ENCODE measurements at regions not wholly inside any gene's neighbourhood (a gene's known extent, or its start where the extent isn't known, plus 50 kb on each side); places are given as distances from the start of the nearest gene placed in this dataset.

DNA sequence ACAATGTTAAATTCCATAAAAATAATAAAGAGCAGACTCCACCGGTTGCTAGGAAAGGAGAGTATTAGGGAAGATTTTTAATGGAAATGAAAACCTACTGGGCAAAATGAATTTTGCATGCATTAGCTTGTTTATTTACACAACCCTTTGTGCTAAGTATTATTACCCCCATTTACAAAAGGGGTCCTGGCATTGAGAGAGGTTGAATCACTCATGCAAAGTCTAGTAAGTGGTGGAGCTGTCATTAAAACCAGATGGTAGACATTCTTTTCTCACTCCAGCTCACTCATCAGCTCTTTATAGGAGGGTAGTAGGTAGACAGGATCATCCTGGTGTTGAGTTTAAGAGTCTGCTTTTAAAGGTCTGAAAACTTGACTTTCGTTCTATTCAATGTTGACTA is 395.1 kb downstream of the PLK2 start:
- no peak for TF ChIP-seq GATA1 (IDR thresholded peaks at IDR 0.05; ENCODE audit: low read depth, low read length)
- TF ChIP-seq POLR2A (IDR thresholded peaks at IDR 0.05; ENCODE audit: low read length) = no peak

DNA sequence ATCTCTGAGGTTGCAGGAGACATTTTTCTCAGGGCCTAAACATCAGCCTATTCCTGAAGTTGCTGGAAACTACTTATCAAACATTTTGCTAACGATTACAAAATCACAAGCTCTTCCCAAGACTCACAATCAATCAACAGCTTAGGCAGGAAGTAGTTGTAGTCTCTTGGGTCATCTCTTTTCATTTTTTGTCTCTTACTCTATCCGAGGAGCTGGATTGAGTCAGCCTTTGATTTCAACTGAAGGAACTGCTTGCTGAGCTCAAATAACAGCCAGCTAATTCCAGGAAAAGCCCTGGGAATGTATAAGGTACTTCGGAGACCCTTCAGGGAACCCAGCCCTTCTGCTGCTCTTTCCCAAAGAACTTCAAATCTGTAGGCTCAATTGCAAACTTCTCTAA is 398.9 kb downstream of the PLK2 start:
- TF ChIP-seq POLR2A (IDR thresholded peaks at IDR 0.05; ENCODE audit: low read length) (no peak), GATA1 (IDR thresholded peaks at IDR 0.05; ENCODE audit: low read depth, low read length) (no peak)
- DNase-seq = no peak

More for the DNA sequence above, 395.1 kb downstream of the PLK2 start:
- no peak for DNase-seq

DNA sequence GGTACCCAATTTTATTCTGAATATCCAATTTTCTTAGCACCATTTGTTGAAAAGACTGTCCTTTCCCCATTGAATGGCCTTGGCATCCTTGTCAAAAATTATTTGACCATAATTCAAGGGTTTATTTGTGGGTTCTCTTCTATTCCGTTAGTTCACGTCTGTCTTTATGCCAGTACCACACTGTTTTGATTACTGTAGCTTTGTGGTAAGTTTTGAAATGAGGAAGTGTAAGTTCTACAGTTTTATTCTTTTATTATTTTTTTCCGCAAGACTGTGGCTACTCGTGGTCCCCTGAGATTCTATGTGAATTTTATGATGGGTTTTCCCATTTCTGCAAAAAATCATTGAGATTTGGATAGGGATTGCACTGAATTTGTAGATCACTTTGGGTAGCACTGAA is 402.6 kb downstream of the PLK2 start:
- TF ChIP-seq GATA1 (IDR thresholded peaks at IDR 0.05; ENCODE audit: low read depth, low read length) (no peak), POLR2A (IDR thresholded peaks at IDR 0.05; ENCODE audit: low read length) (no peak)
- DNase-seq = no peak

DNA sequence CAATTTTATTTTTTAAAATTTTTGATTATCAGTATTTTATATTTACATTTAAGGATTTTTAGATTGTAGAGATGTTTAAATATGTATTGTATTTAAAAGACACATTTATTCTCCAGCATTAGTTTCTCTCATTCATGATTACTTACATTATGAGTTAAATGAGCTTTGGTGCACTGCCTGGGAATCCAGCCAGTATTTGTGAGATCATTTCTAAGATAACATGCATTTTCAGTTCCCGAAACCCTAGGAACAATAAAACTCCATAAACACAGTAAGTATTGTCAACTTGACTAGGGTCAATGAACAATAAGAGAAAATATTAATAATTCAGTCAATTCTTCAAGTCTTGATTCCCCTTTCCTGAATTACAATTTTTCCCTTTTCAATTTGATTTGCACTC is 403.3 kb downstream of the PLK2 start:
- no peak for DNase-seq
- no peak for TF ChIP-seq POLR2A (IDR thresholded peaks at IDR 0.05; ENCODE audit: low read length)
- no peak for TF ChIP-seq GATA1 (IDR thresholded peaks at IDR 0.05; ENCODE audit: low read depth, low read length)

DNA sequence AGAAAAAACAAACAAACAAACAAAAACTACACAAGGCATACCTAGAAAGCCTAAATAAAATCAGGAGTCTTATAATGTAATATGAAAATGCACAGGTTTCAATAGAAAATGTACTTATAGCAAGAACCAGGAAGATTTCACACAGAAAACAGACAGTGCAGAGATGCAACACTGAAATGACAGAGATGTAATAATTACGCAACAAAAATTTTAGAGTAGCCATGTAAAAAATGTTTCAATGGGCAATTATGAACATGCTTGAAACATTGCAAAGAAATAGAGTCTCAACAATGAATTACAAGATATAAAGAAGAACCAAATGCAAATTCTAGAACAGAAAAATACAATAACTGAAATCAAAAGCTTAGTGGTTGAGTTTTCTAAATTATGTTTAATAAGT is 405.9 kb downstream of the PLK2 start:
- TF ChIP-seq GATA1 (IDR thresholded peaks at IDR 0.05; ENCODE audit: low read depth, low read length) (no peak), POLR2A (IDR thresholded peaks at IDR 0.05; ENCODE audit: low read length) (no peak)
- DNase-seq = no peak

DNA sequence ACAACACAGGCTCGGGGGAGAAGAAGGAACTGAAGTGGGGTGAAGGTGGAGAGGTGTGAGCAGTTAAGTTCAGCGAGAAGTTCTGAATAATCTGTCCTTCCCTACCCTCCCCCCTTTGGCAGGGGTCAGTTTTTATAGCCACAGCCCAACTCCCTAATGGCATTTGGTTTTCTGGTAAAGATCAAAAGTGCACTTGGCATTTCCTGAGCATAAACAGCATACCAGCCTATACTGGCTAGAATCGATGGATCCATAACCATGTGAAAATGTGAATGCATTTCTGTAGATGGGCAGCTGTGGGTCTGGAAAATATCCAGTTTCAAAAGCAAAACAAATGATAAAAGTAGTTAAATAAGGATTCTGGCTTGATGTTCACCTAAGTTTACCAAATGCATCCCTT is 410.9 kb downstream of the PLK2 start:
- TF ChIP-seq GATA1 (IDR thresholded peaks at IDR 0.05; ENCODE audit: low read depth, low read length) = no peak
- no peak for TF ChIP-seq POLR2A (IDR thresholded peaks at IDR 0.05; ENCODE audit: low read length)
- no peak for DNase-seq

DNA sequence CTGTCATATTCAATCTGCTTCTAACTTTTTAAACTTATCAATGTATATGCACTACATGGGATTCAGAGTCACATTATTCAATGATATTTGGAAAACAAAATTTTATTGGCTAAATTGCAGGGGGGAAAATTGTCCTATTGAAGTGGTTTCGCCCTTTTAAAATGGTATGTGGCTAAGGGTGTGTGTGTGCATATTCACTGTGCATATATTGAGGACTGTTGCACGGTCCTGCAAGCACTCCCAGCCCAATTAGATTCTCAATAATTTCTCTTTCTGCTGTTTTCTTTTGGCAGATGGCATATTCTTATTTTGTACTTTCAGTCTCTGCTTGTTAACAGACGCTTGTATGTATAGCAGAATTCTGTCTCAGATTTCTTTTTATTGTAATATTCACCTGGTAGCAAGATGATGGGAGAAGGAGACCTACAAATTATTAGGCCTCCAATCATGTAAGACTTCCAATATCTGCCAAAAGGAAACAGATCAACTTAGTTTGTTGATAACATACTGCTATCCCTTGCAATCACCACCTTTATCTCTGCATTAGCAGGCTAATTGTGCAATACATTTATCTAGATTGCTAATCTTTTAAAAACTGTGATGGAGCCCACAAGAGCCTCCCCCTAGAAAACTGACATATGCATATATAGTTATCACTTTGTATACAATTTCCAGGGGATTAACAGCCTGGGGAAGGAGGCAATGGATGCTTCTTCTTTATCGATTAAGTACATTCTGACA is 411.5 kb downstream of the PLK2 start:
- TF ChIP-seq GATA1 (IDR thresholded peaks at IDR 0.05; ENCODE audit: low read depth, low read length) = no peak
- TF ChIP-seq POLR2A (IDR thresholded peaks at IDR 0.05; ENCODE audit: low read length) = no peak
- DNase-seq = peak in 1 of 2 experiments; percentile 34

DNA sequence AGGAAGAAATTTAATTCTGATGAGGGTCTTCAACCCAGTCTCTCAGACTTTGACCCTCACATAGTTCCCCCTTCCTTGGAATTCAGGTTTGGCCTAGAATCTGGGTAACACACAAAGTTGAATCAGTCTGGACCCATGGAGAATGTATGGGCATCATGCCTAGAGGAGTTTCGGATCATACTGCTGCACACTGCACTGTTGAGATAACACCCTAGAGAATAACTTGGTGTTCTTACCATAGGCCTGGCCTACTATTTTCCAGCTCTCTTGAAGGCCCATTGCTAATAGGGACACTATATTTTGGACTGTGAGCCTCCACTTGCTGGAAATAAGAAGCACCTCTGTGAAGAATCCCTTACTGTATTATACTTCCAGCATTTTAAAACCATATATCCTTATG is 413.5 kb downstream of the PLK2 start:
- TF ChIP-seq POLR2A (IDR thresholded peaks at IDR 0.05; ENCODE audit: low read length) = no peak
- no peak for TF ChIP-seq GATA1 (IDR thresholded peaks at IDR 0.05; ENCODE audit: low read depth, low read length)
- DNase-seq = peak in 1 of 2 experiments; percentile 12

DNA sequence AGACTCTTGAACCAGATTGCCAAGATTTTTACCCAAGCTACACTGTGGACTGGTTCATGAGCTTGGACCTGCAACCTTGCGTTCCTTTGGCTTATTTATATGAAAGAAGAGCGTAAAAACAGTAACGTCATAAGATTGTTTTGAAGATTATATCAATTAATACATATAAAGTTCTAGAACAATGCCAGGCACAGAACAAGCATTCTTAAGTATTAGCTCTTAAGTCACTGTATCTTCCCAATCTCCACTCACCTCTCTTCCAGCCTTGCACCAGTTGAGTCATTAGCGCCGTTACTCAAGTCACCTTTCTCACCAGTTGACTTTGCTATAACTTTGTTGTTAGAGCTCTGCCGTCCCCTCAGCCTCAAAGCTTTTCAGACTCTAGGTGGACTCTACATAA is 415.7 kb downstream of the PLK2 start:
- no peak for DNase-seq
- TF ChIP-seq POLR2A (IDR thresholded peaks at IDR 0.05; ENCODE audit: low read length) (no peak), GATA1 (IDR thresholded peaks at IDR 0.05; ENCODE audit: low read depth, low read length) (no peak)

DNA sequence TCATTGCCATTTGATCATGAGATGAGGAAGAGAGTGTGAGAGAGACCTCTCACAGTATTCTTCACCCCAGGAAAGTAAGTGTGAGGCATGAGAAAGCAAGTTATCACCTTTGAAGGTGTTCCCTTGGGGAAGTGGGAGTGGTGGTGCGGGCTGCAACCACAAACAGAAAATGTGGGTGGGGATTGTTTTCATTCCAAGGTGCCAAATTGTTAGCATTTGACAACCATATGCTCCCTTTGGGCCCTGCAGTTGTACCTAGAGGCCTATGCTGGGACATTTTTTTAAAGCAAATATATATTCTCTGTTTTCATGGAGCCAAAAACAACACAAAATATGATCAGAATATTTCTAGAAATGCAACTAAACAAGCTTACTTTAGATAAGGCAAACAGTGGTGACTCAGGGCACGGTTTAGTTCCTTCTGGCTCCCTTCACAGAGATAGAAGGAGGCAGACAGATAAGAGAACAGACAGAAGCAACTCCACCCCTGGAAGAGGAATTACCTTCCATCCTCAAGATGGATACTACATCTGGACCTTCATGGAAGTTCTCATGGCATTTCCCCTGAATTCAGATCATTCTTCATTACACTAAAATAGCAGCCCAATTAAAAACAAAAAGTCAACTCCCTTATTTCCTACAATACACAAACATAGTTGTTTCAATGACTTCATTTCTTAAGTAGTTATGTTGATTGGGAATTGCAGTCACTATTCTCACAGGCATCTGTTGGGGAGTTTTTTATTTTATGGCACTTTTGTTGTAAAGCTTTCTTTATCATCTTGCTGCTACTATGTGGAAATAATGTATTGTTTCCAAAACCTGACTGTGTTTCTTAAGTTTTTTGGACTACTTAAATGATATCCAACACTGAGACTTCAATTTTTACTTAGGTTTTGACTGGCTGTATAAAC is 416.6 kb downstream of the PLK2 start:
- TF ChIP-seq POLR2A (IDR thresholded peaks at IDR 0.05; ENCODE audit: low read length) (no peak), GATA1 (IDR thresholded peaks at IDR 0.05; ENCODE audit: low read depth, low read length) (no peak)
- DNase-seq = peak; percentile 58 to 79

DNA sequence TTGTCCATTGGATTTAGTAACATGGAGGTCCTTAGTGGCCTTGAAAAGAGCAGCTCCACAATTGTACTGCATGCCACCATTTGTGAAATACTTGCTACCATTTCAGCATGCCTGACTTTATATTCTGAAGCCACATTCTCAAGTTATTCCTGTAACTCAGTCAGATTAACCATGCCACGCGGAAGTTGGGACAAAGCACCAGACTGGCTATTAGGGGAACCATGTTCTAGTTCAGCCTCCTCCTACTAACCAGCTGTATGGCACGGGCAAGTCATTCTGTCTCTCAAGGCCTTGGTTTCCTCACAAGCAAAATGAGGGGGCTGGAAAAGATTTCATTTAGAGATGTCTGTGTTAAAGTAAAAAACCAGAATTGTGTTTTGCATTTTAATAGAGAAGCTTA is 418.0 kb downstream of the PLK2 start:
- TF ChIP-seq POLR2A (IDR thresholded peaks at IDR 0.05; ENCODE audit: low read length) = no peak
- TF ChIP-seq GATA1 (IDR thresholded peaks at IDR 0.05; ENCODE audit: low read depth, low read length) = no peak
- no peak for DNase-seq

DNA sequence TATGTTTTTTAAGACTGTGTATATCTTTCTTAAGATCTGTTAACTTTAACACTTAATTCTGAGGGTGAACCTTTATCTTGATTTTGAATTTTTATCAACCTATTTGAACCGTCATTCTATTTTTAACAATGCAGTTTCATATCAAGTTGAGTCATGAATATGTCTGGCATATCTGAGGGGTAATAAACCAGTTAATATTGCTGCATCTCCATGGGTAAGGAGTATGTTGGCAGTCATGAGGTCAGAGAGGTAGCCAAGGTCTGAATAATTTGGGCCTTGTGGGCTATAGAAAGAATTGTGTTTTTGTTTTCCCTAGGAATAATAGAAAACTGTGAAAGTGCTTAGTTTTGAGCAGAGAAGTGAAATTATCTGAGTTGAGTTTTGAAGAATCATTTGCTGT is 419.0 kb downstream of the PLK2 start:
- DNase-seq = no peak
- TF ChIP-seq GATA1 (IDR thresholded peaks at IDR 0.05; ENCODE audit: low read depth, low read length) (no peak), POLR2A (IDR thresholded peaks at IDR 0.05; ENCODE audit: low read length) (no peak)

DNA sequence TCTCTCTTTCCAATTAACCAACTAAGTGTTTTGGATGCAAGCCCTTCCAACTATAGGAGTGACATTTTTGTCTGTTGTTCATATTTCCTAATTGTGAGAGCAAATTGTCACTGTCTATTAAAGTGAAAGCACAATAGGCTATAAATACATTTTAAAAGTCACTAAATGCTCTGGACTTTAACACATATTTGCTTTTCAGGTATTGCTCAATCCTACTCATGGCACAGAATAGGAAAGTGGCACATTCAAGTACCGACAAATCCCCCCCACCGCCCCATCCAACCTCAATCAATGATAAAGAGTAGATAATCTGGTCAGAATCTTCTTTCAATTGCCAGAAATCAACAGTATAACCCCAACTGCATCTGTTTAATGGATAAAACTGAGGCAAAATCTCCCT is 419.8 kb downstream of the PLK2 start:
- DNase-seq = no peak
- TF ChIP-seq GATA1 (IDR thresholded peaks at IDR 0.05; ENCODE audit: low read depth, low read length) (no peak), POLR2A (IDR thresholded peaks at IDR 0.05; ENCODE audit: low read length) (no peak)

DNA sequence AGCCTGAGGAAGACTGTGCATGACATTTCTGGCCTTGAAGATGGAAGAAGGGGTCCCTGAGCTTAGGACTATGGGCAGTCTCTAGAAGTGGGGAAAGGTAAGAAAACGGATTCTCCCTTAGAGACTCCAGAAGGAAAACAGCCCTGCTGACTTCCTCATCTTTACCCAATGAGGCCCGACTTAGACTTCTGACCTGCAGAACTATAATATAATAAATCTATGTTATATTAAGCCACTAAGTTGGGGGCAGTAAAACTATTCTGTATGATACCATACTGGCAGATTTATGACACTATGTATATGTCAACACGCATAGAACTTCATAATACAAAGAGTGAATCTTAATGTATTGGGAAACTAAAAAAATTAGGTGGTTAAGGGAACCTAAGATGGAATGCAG is 422.0 kb downstream of the PLK2 start:
- TF ChIP-seq POLR2A (IDR thresholded peaks at IDR 0.05; ENCODE audit: low read length) = no peak
- no peak for TF ChIP-seq GATA1 (IDR thresholded peaks at IDR 0.05; ENCODE audit: low read depth, low read length)
- no peak for DNase-seq

DNA sequence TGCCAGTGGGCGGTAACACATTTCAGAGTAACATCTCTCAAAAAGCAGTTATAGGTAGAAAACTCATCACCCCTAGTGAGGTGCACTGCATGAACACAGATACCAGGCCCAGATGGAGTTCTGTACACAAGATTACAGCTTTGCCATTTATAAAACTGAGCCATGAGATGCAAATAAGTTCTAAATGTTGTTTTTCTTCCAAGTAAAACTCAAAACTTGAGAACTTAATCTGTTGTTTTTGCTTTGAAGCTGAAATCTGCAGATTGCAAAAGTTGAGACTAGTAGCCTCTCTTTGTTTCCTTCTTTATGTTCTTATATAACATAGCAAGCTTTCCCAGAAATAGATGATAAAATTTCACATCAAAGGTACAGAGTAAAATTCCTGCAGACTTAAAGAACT is 434.1 kb downstream of the PLK2 start:
- DNase-seq = no peak

More for the DNA sequence above, 434.1 kb downstream of the PLK2 start:
- TF ChIP-seq GATA1 (IDR thresholded peaks at IDR 0.05; ENCODE audit: low read depth, low read length) (no peak), POLR2A (IDR thresholded peaks at IDR 0.05; ENCODE audit: low read length) (no peak)
